HG03108 (cell line): ENCODE measurements at regions not wholly inside any gene's neighbourhood (a gene's known extent, or its start where the extent isn't known, plus 50 kb on each side); places are given as distances from the start of the nearest gene placed in this dataset.

Experiments used
- ATAC-seq: cut with Tn5 transposase; IDR thresholded peaks from one replicate; pipeline ENCODE4 v1.9.1; 2021; ENCODE audit warnings: moderate library complexity; ENCODE audit not compliant: unreplicated experiment

DNA sequence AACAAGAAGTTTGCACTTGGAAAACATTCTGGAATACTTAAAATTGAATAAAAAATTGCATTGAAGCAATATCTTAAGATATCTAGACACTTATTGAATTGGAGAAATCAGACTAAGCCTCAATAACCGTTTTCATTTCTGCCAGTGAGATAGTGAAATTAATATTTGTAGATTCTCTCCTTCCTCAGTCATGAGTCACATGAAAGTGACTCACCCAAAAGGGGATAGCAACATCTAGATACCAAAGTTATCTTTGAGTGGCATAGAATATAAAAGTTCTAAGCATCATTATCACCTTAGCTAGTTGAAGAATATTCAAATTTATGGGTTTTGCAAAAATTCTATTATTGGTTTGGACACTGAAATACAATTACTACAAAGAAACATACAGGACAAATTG, 614.8 kb upstream of the ZNF717 start:
- no peak for ATAC-seq

DNA sequence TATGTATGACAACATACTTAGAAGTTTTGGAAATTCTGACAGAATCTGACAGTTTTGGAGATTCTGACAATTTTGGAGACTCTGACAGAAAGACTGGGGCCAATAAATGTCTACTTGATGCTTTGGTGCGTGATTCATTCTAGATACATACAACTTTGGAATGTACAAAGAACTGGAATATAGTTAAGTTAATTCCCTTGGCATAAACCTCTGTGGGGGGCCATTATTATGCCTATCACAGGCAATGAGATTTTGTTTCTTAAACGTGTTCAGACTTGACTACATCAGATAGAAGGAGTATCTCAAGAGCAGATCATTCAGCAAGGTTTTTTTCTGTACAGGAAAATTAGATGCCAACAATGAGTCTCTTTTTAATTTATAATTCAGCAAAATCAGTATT, 617.6 kb upstream of the ZNF717 start:
- ATAC-seq, result no peak

DNA sequence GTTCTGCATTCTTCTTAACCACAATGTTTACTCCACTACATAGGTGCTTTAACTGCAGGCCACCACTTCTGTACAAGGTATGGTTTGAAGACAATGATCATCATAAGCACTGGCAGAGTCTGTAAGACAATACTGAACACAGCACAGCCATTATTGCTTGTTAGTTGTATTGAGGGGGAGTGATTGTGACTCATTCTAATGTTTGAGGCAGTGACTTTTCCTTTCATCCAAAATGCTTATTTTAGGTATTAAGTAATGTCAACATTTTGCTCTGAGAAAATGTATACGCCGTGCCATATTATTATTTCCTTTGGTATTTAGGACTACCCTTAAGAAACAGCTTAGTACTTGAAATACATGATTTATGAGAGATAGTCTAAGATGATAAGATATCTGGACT, 618.2 kb upstream of the ZNF717 start:
- no peak for ATAC-seq

DNA sequence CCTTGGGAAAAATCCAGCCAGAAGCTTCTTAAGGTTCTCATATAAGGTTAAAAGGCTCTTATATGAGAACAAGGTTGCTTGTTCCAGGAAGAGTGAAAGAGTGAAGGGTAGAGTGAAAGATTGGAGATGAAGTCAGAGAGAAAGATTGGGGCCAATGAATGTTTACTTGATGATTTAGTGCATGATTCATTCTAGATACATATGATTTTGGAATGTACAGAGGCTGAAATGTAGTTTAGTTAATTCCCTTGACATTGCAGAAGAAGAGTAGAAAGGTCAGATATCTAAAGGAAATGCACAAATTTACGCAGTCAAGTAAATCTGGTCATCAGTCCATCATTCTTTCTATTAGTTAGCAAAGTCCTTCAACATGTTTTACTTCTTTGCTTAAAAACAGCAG, 619.8 kb upstream of the ZNF717 start:
- ATAC-seq, result no peak

DNA sequence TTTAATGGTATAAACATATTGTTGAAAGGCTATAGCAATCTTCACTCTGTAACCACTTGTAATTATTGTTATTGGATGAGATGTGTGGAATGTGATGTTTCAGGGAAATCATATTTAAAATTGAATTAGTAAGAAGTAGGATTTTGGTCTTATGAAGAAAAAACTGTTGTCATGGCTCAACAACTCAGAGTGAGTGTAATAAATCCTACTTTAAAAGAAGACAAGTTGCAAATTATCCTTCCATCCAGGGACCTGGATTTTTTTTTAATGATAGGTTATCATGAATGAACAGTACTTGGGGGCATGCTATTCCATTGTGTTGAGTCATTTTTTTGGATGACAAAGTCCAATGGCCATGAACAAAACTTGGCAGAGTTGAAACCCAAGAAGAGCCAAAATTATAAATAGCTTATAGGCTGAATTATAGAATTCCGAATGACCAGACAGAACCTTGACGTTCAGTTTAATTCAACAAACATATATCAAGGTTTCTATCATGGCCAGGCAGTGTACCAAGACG, 625.5 kb upstream of the ZNF717 start:
- no peak for ATAC-seq

DNA sequence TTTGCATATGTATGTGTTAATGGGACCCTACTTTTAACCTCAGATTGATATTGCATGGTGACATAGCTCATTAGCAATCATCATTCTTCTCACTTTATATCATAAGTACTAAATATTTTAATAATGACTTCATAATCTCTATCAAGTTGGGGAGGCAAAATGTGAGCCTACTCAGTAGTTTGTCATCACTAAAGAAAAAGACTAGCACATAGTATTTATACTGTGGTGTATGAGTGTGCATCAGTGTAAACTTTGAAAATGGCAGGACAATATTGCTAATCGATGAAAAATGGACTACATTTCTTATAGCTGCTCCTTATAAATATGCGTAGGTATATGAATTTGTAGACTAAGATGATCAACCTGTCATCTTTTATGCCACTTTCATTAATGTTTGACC, 624.5 kb upstream of the ROBO2 start:
- ATAC-seq, result no peak

DNA sequence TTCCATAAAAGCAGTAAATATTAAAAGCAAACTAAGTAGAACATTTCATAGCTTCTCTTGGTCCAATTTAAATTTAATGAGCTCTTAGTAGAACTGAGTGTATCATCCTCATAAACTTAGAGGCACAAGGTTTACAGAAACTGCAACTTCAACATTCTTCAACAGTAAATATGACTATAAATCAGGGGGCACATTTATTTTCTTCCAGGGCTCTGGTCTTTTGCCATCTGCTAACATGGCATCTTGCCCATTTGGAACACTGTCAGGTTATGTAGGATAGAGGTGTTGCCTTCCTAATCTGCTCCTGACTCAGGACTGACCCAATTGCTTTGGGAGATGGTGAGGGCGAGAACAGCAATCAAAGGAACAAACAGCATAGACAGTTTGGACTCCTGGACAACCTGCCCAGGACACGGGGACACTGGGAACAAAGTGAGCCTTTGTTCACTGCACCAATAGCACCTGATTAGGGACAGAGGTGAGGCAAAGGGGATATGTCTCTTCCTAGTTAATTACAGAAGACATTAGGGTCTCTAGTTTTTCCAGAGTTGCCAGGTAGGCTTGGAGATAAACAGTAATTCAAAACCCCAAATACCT, 610.2 kb upstream of the ROBO2 start:
- no peak for ATAC-seq

DNA sequence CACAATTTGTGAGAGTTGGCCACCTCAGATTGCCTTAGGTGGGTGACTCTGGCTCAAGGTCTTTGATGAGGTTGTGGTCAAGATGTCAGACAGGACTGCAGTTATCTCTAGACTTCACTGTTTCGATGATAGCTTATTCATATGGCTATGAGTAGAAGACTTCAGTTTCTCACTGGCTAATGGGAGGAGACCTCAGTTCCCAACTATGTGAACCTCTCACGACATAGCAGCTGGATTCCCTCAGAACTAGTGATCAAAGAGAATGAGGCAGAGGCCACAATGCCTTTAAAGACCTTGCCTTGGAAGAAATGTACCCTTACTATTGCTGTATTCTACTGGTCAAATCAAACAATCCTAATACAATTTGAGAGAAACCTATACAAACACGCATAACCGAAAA, 607.5 kb upstream of the ROBO2 start:
- no peak for ATAC-seq

DNA sequence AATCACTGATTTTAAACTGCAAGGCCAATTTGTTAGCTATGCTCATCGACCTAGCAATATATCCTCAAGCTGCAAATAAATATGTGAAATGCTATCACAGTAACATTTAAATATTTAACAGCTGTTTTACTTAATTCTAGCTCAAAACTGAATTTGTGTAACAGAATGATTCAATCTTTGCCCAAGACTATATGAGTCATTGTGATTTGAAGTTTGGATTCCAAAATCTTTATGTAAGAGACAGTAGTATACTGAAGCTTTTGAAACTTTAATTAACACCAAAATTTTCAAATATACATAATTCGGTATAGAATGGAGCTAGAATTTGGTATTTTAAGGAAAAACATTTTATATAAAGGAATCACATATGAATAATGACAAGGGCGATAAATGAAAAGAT, 603.0 kb upstream of the ROBO2 start:
- ATAC-seq, result no peak

DNA sequence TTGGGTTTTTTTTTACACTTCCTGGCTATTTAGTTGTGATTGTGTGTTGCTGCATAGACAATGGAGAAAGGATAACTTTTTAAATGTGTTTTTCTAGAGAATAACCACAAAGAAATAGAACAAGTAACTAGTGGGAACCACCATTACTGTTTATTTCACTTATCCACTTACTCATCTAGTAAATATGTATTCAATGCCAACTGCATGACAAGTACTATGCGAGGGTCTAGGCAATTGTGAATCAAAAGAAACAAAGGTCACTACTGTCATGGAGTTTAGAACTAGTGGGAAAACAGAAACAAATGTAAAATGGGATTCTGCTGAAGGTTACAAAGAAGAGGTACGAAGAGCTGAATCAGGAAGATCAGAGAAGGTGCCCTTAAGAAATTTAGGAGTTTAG, 600.9 kb upstream of the ROBO2 start:
- no peak for ATAC-seq

DNA sequence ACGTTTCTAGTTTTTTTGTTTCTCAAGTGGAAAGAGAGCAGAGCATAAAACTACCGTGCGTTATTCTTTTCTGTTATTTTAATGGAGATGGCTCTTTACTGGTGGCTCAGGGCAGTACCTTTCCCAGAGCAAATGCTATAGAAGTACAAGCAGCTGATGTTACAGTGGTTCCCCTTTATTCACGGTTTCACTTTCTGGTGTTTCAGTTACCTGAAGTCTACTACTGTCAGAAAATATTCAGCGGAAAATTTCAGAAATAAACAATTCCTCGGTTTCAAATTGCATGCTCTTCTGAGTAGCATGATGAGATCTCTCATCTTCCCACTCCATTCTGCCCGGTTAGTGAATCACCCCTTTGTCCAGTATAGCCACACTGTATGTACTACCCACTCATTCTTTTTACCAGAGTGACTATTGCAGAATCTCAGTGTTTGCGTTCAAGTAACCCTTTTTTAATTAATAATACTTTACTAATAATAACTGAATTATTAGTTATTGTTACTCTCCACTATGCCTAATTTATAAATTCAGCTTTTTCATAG, 597.5 kb upstream of the ROBO2 start:
- ATAC-seq, result no peak

DNA sequence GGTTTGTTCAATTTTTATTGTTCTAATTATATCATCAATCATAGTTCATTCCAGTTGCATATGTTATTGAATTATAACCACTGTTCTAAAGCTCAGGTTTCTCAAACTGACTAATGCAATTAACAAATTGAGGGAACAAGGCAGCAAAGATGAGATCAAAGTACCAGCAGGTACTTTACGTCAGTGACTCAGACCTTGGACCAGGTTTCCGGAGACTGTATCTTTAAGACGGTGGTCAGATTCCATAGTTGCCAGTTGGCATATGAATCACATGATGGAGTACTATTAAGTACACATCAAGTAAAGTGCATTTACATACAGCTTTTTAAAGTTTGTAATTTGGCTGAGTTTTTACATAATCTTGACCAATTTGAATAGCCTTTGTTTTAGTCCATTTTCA, 583.6 kb upstream of the ROBO2 start:
- no peak for ATAC-seq

DNA sequence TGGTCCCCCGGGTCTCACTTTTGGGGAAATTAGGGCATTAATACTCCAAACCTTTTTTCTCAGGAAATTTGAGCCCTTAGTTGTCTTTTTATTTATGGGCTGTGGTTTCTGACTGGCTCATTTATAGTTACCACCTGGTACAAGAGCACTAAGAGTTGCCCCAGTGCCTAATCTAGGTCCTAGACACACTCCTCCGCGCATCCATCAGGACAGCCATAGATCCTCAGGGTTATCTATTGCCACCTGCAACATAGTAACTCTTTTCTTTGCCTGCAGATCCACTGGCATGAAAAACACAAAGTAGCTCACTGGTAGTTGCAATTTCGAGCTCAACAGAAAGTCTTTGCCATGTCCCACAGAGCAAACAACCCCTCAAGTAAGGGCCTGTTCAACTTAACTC, 576.4 kb upstream of the ROBO2 start:
- no peak for ATAC-seq

DNA sequence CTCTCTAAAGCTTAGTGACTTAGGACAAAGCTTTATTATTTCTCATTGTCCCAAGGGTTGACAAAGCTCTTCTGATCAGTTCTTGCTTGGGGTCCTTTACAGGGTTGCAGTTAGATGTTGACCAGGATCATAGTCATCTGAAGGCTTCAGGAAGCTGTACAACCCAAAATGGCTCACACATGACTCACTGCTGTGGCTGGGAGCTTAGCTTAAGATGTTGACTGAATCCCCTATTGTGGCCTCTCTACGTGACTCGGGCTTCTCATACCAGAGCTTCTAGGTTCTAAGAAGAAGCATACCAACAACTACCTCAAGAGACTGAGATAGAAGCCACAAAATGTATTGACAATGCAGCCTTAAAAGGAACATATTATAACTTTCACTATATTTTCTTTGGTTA, 569.6 kb upstream of the ROBO2 start:
- no peak for ATAC-seq

DNA sequence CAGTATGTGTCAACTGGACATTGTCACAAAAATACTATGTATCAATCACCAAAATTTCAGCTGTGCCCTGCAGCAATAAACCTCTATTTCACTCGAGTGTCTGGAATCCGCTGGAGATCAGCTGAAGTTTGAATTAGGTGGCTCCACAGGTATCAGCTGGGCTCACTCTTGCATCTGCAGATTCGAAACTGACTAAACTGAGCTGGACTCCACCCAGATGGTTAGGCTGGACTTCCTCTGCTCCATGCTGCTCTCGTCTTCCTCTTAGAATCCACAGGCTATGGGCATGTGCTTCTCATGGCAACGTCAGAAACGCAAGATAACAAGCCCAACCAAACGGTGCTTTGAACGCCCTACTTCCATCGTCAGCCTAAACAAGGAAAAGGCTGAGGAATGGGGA, 565.3 kb upstream of the ROBO2 start:
- no peak for ATAC-seq

DNA sequence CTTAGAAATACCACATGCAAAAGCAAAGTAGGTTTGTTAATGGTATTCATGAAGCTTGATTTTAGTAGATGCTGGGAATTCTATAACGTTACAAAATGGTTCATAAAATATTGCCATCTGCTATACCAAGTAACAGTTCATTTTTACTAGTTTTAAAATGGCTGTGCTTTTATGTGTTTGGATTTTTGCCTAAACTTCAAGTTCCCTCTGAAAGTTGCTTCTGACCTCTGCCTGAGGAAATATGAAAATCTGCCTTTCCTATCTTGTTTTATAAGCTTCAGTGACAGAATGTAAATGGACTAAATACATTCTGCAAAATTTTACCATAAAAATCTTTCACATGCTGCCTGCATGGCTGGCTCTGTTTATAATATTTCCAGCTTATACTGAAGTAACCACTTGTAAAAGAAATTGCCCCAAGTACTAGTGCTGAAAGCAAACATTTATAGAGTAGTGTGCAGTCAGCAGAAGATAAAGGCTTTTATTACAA, 560.7 kb upstream of the ROBO2 start:
- ATAC-seq, result no peak

DNA sequence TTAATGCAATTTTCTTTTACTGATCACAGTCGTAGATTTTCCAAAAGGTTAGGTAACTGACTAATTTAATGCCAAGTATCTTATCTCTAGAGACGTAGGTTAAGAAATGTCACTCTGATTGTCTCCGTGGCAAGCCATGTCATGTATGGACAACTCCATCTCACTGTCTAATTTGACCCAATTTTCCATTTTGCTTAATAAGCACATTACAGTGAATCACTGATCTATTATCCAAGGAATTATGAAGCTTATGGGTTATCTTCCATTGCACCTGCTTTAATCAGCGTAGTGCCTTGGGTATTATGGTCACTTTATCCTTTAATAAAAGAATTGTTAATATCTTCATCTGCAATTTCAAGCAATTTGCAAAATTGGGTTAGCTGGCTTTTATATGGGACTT, 557.4 kb upstream of the ROBO2 start:
- no peak for ATAC-seq

DNA sequence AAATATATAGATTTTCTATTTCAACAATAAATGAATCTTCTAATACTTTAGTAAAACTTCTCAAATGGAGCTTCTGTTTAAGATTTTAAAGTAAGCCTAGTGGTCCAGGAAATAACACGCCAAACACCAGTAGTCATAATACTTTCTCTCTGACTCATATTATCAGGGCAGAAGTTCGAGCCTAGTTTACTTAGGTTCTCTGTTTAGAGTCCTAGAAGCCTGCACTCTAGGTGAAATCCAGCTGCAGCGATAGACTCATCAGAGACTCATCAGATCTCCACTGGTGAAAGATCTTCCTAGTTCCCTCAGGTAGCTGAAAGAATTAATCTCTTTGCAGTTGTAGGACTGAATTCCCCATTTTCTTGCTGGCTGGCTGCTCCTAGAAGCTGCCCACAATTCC, 552.5 kb upstream of the ROBO2 start:
- ATAC-seq, result no peak

DNA sequence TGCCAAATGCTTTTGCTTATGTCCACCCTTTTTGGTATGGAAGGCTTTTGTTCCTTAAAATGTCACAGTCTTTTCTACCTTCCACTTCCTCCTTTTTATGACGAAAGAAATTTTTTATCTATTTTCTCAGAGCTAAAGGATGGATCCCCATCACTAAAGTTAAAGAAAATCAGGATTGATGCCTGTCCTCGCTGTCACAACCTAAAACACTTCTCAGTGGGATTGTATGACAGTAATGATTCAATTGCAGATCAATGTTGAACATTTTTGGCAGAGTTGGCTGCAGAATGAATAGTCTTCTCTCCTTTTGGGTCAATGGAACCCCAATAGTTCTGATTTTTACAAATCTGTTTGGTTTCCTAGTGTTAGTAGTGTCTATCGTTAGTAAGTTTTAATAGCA, 549.8 kb upstream of the ROBO2 start:
- ATAC-seq, result no peak

DNA sequence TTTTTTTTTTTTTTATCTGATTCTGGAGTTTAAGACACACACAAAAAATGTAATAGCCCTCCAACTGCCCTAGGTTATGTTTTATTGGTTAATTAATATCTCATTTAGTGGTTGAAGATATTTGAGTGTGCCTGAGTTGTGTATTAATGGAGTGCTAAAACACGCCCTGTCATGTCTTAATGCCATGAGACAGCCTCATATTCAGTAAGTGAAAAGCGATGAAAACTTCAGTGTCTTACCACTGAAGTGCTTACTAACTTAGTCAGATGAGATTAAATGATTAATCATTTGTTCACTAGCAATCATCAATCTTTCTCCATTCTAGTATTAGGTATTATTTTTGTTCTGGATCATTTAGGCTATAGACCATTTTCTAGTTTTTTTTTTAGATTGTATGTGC, 544.7 kb upstream of the ROBO2 start:
- no peak for ATAC-seq

DNA sequence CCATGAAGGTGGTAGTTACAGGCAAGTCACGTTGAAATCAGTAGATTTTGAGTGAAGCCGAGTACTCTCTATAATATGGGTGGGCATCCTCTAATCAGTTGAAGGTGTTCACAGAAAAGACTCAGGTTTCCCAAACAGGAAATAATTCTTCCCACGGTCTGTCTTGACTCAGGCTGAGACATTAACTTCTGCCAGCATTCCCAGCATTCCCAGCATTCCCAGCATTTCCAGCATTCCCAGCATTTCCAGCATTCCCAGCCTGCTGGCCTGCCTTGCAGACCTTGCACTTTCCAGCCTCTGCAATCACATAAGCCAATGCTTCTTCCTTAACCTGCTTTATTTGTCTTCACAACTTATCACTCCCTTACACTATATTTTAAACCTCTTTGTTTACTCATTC, 542.3 kb upstream of the ROBO2 start:
- ATAC-seq, result no peak

DNA sequence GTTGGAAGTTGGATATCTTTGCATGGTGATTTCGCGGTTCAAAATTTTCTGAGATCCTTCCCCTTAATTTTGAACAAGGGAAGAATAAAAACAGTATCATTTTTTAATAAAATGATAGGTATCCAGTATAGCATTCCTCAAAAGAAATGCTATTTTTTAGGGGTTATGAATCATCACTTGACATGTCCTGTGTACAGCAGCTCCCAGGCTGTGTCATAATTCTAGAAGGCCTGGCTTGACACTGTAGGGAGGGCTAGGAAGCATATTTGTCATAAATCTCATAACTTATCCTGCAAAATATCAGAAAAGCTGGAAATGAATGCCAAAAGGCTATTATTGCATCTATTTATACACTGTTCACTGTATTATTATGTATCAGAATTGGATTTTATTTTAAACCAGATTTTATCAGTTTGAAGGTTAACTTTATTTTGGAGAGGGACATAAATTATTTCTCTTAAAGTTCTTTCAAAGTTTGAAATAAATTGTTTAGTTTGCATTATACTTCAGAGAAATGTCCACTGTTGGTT, 539.1 kb upstream of the ROBO2 start:
- ATAC-seq, result no peak

DNA sequence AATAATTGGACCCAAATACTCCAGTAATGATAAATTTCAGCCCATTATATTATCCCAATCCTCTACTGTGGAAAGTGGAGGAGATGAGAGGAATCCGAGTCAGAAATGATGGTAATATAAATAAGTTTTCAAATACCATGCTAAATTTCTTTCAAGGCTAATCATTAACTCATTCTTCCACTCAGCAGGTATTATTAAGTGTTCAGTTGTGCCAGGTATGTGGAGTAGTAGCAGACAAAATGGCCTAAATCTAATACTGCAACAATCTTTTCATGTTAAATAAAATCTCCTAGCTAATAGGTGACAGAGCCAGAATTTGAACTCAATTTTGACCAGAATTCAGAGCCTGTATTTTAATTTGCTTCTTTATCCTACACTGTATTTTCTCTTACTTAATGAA, 538.6 kb upstream of the ROBO2 start:
- ATAC-seq, result no peak
